HCT116 (cell line): ENCODE measurements at regions not wholly inside any gene's neighbourhood (a gene's known extent, or its start where the extent isn't known, plus 50 kb on each side); places are given as distances from the start of the nearest gene placed in this dataset.

Experiments used
- CTCF ChIP-seq, 3 experiments: fragments of 200-600 bp in 1 of 3; sonication (generic) in 1 of 3; IDR thresholded peaks in 2 of 3; conservative IDR thresholded peaks in 1 of 3; 2 replicates each; pipeline ENCODE4 v1.5.1; 2012 to 2017; ENCODE audit warnings: low read depth in 2 of 3, low read length in 2 of 3, antibody characterized with exemption in 1 of 3, borderline replicate concordance in 1 of 3, control low read depth in 1 of 3, mild to moderate bottlenecking in 1 of 3, mixed read lengths in 1 of 3, mixed run types in 1 of 3, moderate library complexity in 1 of 3; ENCODE audit not compliant: insufficient read depth in 1 of 3
- EGR1 ChIP-seq: IDR thresholded peaks from 2 replicates; pipeline ENCODE4 v1.6.1; 2012; ENCODE audit warnings: low read depth
- EZH2 ChIP-seq: fragments of 200-600 bp; sonication (generic); IDR thresholded peaks from 2 replicates; pipeline ENCODE4 v1.6.1; 2017; ENCODE audit warnings: antibody characterized with exemption, mixed run types
- FOSL1 ChIP-seq: IDR thresholded peaks from 2 replicates; pipeline ENCODE4 v1.6.1; 2012; ENCODE audit warnings: low read depth
- JUND ChIP-seq: IDR thresholded peaks from 2 replicates; pipeline ENCODE4 v1.6.1; 2012
- MAX ChIP-seq: IDR thresholded peaks from 2 replicates; pipeline ENCODE4 v1.6.1; 2012
- POLR2A ChIP-seq: IDR thresholded peaks from 2 replicates; pipeline ENCODE4 v1.7.0; 2011; ENCODE audit warnings: borderline replicate concordance; ENCODE audit not compliant: insufficient read depth, insufficient read length; ENCODE audit errors: extremely low read depth
- POLR2AphosphoS5 ChIP-seq: IDR thresholded peaks from 2 replicates; pipeline ENCODE4 v1.6.1; 2011; ENCODE audit warnings: mild to moderate bottlenecking, low read depth, low read length, moderate library complexity
- RAD21 ChIP-seq: IDR thresholded peaks from 2 replicates; pipeline ENCODE4 v1.6.1; 2012; ENCODE audit warnings: low read depth, mild to moderate bottlenecking
- REST ChIP-seq: IDR thresholded peaks from 2 replicates; pipeline ENCODE4 v1.6.1; 2012; ENCODE audit warnings: low read depth
- SIN3A ChIP-seq: IDR thresholded peaks from 2 replicates; pipeline ENCODE4 v1.6.1; 2012; ENCODE audit warnings: low read depth

- no peak for TF ChIP-seq CTCF (IDR thresholded peaks at IDR 0.05 in 2 of 3, conservative IDR thresholded peaks at IDR 0.05 in 1 of 3; ENCODE audit: borderline replicate concordance in 1 of 3, insufficient read depth in 1 of 3, low read depth in 2 of 3, low read length in 2 of 3)
- TF ChIP-seq FOSL1, result peak; percentile 75
- TF ChIP-seq POLR2A, result no peak
- TF ChIP-seq EZH2, result no peak
- no peak for TF ChIP-seq SIN3A
- peak; percentile 62 for TF ChIP-seq JUND
- TF ChIP-seq MAX, result no peak
- no peak for TF ChIP-seq REST
- TF ChIP-seq RAD21, result no peak
- no peak for TF ChIP-seq POLR2AphosphoS5
- no peak for TF ChIP-seq EGR1
Observed at GRCh38 chr10:29689001-29689400, 54.2 kb upstream of the SVIL start.
